KOPT-K1 (cell line): ENCODE measurements at regions not wholly inside any gene's neighbourhood (a gene's known extent, or its start where the extent isn't known, plus 50 kb on each side); places are given as distances from the start of the nearest gene placed in this dataset.

Experiments
- H3K27ac ChIP-seq: fragments of 200-600 bp; sonication (generic); 2 replicates; pipeline ENCODE4 v1.5.1; 2016; ENCODE audit warnings: antibody characterized with exemption, mild to moderate bottlenecking, low read depth, low read length; ENCODE audit not compliant: poor library complexity, severe bottlenecking
- H3K36me3 ChIP-seq: fragments of 200-600 bp; sonication (generic); 2 replicates; pipeline ENCODE4 v1.5.1; 2017; ENCODE audit warnings: antibody characterized with exemption, mild to moderate bottlenecking, low read length, moderate library complexity; ENCODE audit not compliant: insufficient read depth
- H3K9me3 ChIP-seq: fragments of 200-600 bp; sonication (generic); 2 replicates; pipeline ENCODE4 v1.5.1; 2017; ENCODE audit warnings: antibody characterized with exemption, low read length, mild to moderate bottlenecking; ENCODE audit not compliant: insufficient read depth, poor library complexity, severe bottlenecking

DNA sequence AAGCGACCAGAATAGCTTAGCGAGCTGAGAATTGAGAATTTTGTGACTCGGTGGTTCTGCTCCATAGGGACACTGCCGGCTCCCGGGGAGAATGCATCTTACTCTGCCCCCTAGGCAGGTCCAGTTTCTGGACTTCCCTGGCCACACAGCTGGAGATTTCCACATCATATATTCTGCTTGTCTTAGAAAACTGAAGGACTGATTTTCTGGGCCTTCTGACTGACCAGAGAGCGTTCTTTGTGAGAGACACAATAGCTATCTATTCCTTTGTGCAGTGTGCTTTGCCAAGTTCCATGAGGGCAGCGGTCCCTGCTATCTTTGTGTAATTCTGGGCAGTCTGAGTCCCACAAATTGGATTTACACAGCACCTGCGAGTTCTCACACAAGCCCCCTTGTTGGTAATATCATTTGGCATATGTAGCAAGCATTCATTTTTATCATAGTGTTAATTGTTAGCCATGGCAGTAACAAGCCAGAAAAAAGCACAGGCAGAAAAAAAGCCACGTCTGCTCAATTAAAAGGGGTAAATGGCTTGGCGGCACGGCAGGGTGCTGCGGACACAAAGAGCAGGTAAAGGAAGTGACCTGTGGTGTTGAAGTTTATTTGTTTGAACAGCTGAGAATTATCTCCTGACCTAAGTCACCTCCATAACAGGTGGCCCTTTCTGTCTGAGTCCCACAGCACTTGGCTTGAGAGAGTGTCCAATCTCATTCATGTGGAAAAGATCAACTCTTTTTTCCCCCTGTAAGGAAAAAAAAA is 688.7 kb downstream of the TUSC7 start:
- Histone ChIP-seq H3K27ac (no peak overlapping the region), H3K36me3 (no peaks in the 10 kb centered on the region), H3K9me3 (no peaks in the 10 kb centered on the region)

DNA sequence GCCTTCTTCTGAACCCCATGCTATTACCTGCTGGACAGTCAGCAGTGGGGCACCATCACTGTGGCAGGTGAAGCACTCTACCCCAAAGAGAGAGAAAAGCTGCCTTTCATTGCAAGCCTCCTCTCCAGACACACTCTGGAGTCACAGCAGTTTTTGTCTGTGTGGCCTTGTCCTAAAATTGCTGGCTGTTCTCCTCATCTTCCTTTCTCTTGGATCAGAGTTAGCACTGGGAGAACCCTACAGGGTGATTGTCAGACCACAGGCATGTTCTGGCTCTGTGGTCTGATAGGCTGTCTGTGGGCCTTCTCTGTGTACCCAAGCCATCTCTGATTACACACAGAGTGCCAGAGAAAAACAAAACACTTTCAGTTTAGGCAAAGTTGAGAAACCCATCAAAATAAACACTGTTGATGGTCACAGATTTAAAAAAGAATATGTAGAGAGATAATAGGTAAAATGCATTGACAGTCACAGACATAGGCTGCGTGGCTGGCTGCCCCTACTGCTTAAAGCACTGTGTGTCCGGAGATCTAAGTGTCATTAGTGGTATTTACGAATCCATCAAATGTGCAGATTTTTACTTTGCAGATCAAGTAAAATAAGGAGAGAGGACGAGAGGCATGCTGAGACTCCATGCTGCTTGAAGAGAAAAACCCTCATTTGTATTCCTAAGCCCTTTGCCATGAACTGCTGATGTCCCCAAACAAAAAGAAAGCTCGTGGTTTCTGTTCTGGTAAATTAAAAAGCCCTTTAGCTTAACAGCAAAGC is 689.9 kb downstream of the TUSC7 start:
- Histone ChIP-seq H3K27ac (no peak overlapping the region), H3K36me3 (no peaks in the 10 kb centered on the region), H3K9me3 (no peaks in the 10 kb centered on the region)

DNA sequence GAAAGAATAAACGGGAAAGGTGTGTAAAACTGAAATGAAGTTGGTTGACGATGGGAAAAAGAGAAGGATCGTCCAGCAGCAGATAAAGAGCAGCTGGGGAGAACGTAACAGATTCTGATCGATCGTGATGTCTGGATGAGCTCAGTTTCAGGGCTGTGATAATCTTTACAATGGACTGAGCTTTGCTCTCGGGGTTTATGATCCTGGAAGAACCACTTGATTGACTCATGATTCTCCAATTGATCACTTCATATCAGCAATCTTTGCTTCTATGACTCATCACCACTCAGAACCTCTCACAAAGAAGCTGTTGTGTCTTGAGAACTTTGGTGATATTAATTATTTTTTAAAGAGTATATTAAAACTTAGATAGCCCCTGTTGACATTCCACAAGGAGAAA is 690.7 kb downstream of the TUSC7 start:
- Histone ChIP-seq H3K36me3 (no peaks in the 10 kb centered on the region), H3K9me3 (no peaks in the 10 kb centered on the region), H3K27ac (no peak overlapping the region)

DNA sequence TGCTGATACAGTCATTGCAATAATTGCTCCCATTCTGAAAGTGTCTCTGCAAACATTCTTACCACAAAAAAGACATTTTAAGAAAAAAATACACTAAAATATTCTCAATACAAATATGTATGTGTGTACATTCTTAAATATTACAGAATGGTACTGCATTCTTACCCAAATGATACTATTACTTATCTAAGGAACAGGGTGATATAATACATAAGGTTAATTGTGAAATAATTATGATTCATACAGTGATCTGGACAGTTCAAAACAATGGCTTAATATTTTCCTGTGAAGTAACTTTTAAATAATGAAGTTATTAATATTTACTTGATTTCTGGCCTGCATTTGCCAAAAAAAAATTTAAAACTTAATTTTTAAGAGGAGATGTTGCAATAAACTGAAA is 694.6 kb downstream of the TUSC7 start:
- no peak overlapping the region for H3K27ac ChIP-seq
- H3K36me3 ChIP-seq = no peaks in the 10 kb centered on the region
- H3K9me3 ChIP-seq = no peaks in the 10 kb centered on the region

DNA sequence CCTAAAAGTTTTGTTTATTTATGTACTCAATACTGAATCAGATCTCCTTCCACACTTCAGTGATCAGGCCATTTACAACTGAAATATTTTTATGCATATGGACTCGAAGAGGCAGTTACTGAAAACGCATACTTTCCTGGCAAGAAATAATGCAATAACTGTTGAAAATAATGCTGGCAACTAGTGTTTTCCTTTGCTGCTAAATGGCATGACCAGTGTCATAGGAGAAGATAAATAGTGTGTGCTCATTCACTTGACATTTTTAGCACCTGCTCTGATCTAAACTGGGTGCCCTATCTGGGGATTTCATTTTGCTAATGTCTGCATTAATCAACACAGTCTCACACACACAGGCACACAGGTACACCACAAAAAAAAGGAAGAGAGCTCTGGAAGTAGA is 695.2 kb downstream of the TUSC7 start:
- Histone ChIP-seq H3K27ac (no peak overlapping the region), H3K36me3 (no peaks in the 10 kb centered on the region), H3K9me3 (no peaks in the 10 kb centered on the region)

DNA sequence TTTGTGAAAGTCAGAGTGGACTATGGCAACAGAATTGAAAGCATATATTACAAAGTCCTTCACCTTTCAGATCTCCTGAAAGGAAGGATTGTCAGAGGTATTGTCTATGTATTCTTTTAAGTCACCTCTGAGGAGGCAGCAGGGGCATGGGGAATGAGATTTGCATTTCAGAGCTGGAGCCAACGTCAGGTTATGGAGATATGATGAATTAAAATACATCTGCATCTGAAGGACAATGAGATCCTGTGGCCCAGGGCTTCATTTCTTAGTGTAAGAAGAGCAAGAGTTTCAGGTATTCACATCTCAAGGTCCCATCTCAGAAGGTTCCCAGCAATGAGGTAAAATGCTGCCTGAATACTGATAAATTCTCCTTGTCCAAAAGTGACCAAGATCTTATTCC is 695.8 kb downstream of the TUSC7 start:
- no peak overlapping the region for H3K27ac ChIP-seq
- H3K36me3 ChIP-seq = no peaks in the 10 kb centered on the region
- no peaks in the 10 kb centered on the region for H3K9me3 ChIP-seq

DNA sequence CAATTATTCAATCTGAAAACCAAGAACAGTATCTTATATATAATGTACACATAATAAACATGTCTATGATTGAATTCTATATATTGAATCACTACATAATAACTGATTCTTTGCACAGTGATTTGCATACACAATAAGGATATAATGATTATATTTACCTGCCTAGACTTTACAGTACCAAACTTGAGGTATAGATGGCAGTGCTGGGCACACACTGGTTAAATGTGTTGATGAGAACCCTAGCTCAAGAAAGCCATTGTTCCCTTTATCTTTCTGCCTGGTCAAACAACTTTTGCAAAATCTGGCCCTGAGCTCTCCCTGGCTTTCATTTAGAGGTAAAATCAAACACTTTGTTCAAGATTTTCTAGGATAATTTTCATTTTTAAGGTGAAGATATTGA is 697.7 kb downstream of the TUSC7 start:
- no peak overlapping the region for H3K27ac ChIP-seq
- no peaks in the 10 kb centered on the region for H3K36me3 ChIP-seq
- H3K9me3 ChIP-seq = no peaks in the 10 kb centered on the region

DNA sequence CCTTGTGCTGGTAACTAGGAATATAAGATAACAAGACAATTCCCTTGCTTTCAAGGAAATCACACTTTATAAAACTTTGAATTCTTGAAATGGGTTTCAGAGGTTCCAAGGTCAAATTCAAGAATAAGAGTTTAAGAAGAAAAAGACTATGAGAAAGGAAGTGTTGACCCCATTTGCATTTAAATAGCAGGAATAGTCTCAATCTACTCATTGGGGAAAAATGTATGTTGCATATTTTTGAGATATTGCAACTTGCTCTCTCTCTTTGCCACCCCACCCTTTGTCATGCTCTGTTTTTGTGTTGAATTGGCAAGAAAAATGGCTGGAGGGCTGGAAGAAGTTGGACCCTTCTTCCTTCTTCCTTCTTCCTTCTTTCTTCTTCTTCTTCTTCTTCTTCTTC is 699.2 kb downstream of the TUSC7 start:
- H3K27ac ChIP-seq = no peak overlapping the region

DNA sequence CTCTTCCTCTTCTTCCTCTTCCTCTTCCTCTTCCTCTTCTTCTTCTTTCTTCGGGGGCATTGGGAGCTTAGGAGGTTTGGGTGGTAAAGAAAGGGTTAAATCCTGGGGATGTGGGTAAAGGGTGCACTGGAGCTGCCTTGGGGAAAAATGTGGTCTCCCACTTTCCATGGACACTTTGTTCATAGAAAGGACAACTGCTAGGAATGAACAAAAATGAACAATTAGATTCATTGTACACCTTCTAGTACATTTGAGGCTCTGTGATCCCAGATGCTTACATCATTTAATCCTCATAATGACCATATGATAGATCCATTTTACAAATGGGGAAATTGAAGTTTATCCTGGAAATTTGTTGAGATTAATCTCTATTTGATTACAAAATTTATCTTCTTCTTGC is 699.7 kb downstream of the TUSC7 start:
- no peak overlapping the region for H3K27ac ChIP-seq
- no peaks in the 10 kb centered on the region for H3K9me3 ChIP-seq
- no peaks in the 10 kb centered on the region for H3K36me3 ChIP-seq

More for the DNA sequence above, 699.2 kb downstream of the TUSC7 start:
- H3K9me3 ChIP-seq = no peaks in the 10 kb centered on the region
- no peaks in the 10 kb centered on the region for H3K36me3 ChIP-seq

DNA sequence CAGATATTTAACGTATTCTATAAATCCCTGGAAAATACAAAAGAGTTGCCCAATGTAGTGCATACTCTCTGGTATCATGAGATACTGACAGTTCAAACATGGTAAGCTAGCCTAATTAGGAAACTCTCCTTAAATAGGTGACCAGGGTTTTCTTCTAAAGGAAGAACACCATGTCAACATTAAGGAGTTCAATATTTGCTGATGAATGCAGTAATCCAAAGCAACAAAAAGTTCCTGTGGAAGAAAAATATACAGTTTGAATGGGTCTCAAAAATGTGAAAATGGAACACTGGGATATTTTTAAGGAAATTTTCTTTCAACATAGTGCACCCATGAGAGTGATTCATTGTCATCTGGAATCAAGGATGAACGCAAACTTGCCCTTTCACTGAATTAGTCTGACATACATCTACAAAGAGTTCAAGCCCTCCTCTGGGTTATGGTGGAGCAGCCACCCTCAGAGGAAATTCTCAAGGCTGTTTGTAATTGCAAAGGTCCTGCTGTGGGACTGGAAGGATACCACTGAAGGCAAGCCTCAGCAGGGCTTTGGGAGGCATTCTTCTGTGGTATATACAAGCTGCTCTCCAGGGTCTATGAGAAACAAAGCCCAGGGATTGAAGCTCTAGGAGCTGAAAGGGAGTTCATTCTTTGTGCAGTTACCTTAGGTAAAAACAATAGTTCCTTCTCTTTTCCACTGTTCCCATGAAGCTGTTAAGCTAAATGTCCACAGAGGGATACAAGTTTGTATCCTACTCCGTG is 700.3 kb downstream of the TUSC7 start:
- H3K27ac ChIP-seq = no peak overlapping the region
- no peaks in the 10 kb centered on the region for H3K9me3 ChIP-seq
- H3K36me3 ChIP-seq = no peaks in the 10 kb centered on the region

DNA sequence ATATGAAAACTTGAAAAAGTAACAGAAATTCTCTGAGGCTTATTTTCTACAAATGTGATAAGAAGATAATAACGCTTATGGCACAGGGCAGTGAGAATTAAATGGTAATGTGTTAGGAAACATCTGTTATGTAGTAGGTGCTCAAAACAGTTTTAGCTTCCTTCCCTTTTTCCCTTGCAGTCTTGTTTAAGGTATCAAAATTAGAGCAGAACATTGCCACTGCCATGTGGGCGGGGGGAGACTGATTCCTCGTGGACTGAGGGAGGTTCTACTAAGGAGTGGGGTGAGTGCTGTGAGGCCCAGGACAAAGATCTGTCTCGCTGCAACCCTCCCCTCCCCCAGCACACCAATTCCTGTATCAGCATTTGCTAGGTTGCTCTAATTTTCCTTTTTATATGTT is 702.4 kb downstream of the TUSC7 start:
- Histone ChIP-seq H3K36me3 (no peaks in the 10 kb centered on the region), H3K27ac (no peak overlapping the region), H3K9me3 (no peaks in the 10 kb centered on the region)

DNA sequence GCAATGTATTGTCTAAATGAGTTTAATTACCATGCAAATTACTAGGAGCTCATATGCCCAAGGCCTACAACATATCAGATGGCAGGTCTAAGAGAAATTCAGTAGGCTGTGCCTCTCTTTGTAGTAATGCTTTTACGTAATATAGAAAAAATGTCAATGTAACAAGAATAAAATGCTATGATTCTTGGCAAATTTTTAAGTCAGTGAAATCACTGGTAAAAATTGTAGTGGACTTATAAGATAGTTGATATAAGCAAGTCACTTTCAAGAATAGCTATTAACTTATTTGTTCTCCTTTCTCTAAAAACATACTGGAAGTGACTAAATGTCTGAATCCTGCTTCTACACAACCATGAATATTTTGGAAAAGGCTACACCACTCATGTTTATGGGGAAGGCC is 707.8 kb downstream of the TUSC7 start:
- H3K27ac ChIP-seq = no peak overlapping the region
- no peaks in the 10 kb centered on the region for H3K9me3 ChIP-seq
- H3K36me3 ChIP-seq = no peaks in the 10 kb centered on the region

DNA sequence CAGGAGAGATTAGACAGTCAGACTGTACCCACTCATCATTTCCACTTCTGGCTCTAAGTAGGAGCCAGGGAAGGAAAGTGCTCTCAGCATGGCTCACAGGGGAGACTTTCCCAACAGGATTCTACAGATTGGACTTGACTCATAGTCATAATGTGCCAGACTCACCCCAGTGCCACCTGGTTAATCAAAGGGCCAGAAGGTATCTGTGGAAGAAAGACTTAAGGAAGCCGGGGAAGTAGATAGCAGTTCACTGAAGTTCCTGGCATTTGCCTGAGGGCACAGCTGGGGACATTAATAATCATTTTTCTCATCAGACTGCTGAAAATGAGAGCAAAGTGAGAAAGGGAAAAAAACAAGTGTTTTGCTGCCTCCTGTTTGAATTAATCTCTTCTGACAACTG is 717.5 kb downstream of the TUSC7 start:
- Histone ChIP-seq H3K36me3 (no peaks in the 10 kb centered on the region), H3K27ac (no peak overlapping the region), H3K9me3 (no peaks in the 10 kb centered on the region)

DNA sequence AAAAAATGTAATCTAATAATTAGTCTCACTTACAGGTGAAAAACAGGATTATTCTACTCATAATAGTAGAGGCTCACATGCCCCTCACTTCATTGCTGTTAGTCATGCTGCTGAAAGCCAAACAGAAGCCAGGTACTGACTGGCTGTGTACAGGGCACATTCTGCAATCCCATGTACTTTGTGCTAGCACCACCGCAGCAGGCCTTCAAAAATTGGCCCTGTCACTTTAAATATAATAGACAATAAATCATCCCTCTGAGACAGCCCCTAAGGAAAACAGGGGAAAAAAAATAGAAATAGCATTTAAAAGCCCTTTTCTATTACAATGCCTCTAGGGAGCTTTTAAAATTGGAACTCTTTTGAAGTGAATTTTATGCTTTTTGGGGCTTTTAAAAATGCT is 723.8 kb downstream of the TUSC7 start:
- Histone ChIP-seq H3K36me3 (no peaks in the 10 kb centered on the region), H3K9me3 (no peaks in the 10 kb centered on the region), H3K27ac (no peak overlapping the region)

DNA sequence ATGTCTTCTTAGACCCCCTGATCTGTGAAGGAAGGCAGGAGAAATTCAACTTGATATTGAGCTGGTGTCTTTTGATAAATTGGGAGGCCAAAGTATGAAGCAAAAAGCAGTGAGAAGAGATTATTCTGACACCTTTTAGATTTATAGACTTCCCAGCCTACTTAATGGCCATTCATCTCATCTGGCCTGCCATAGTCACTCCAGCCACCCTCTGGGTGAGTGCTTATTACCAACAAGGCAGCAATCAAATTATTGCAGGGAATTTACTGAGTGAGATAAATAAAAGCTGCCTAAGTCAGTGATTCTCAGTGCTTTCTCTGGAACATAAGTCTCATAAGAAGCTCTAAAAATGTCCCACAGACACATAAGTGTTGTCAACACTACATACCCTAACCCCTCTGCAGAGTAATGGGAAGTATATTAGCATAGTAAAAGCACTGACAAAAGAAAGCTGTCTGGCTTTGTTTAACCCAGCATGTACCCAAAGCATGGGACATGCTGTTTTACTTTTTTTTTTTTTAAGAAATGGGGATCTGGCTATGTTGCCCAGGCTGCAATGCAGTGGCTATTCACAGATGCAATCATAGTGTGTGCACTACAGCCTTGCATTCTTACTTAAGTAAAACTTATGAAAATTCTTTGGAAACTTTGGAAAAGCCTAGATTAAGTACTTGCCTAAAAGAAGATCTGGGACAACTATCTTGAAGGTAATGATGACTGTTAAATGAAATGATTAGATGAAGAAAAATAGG is 725.3 kb downstream of the TUSC7 start:
- Histone ChIP-seq H3K9me3 (no peaks in the 10 kb centered on the region), H3K36me3 (no peaks in the 10 kb centered on the region), H3K27ac (no peak overlapping the region)
